Gastrocnemius medialis (tissue), 4 donors: ENCODE measurements at regions not wholly inside any gene's neighbourhood (a gene's known extent, or its start where the extent isn't known, plus 50 kb on each side); places are given as distances from the start of the nearest gene placed in this dataset.

Experiments
- CTCF ChIP-seq, 5 experiments: fragments of 450-650 bp in 3 of 5; fragments of 200-600 bp in 2 of 5; sonication (generic) in 2 of 5; IDR thresholded peaks in 4 of 5; conservative IDR thresholded peaks in 1 of 5; 1 replicate in 4 of 5; 2 replicates in 1 of 5; pipeline ENCODE4 v1.5.1; 2016 to 2019; ENCODE audit warnings: antibody characterized with exemption in 5 of 5, mild to moderate bottlenecking in 3 of 5, moderate library complexity in 3 of 5
- POLR2A ChIP-seq, 2 donors: fragments of 450-650 bp; IDR thresholded peaks; one replicate each; pipeline ENCODE4 v1.6.1; 2017; ENCODE audit warnings: antibody characterized with exemption in 2 of 2, mild to moderate bottlenecking in 2 of 2, moderate library complexity in 2 of 2

GRCh38 chr10:6936931-6937330 lies 356.9 kb upstream of the PRKCQ start:
- TF ChIP-seq POLR2A (IDR thresholded peaks at IDR 0.05), result no peak
- TF ChIP-seq CTCF (IDR thresholded peaks at IDR 0.05 in 4 of 5, conservative IDR thresholded peaks at IDR 0.05 in 1 of 5), result no peak
